Calu3 (cell line): ENCODE measurements at regions not wholly inside any gene's neighbourhood (a gene's known extent, or its start where the extent isn't known, plus 50 kb on each side); places are given as distances from the start of the nearest gene placed in this dataset.

Source experiments
- BruUV-seq: library from RNA; stranded (reverse); fragments of 400-500 nt; replicated peaks from 2 replicates; lab custom pipeline; 2021; lab: Mats Ljungman, UMichigan
- CTCF ChIA-PET: fragments of 300-600 bp; sonication (Branson Sonifier 250); formaldehyde crosslinking; loops from one replicate; lab custom pipeline; 2022; ENCODE audit warnings: antibody characterized with exemption; lab: Charles Lee
- DNase-seq: peaks from one replicate; pipeline ENCODE4 v3.0.0; 2022
- H3K27ac Mint-ChIP-seq: one replicate; pipeline ENCODE4 v1.8.0; 2022; ENCODE audit warnings: mixed read lengths; ENCODE audit not compliant: unreplicated experiment
- H3K27me3 Mint-ChIP-seq: one replicate; pipeline ENCODE4 v1.8.0; 2022; ENCODE audit warnings: mixed read lengths; ENCODE audit not compliant: unreplicated experiment
- H3K36me3 Mint-ChIP-seq: one replicate; pipeline ENCODE4 v1.8.0; 2022; ENCODE audit warnings: mild to moderate bottlenecking, moderate library complexity, mixed read lengths; ENCODE audit not compliant: insufficient read depth, unreplicated experiment
- H3K4me1 Mint-ChIP-seq: one replicate; pipeline ENCODE4 v1.8.0; 2022; ENCODE audit warnings: mild to moderate bottlenecking, low read depth, mixed read lengths; ENCODE audit not compliant: unreplicated experiment
- H3K4me3 Mint-ChIP-seq: one replicate; pipeline ENCODE4 v1.8.0; 2022; ENCODE audit warnings: mild to moderate bottlenecking, low read depth, moderate library complexity, mixed read lengths; ENCODE audit not compliant: unreplicated experiment
- H3K9me3 Mint-ChIP-seq: one replicate; pipeline ENCODE4 v1.8.0; 2022; ENCODE audit warnings: low read depth, mixed read lengths; ENCODE audit not compliant: unreplicated experiment
- intact Hi-C: fragments of 100-400 bp; cut with micrococcal nuclease; formaldehyde crosslinking; loops from one replicate; pipeline ENCODE4 v1.10.0; 2022; ENCODE audit not compliant: unreplicated experiment
- TF ChIP-seq, protein P1 (sequence below): fragments of 200-600 bp; IDR thresholded peaks from one replicate; pipeline ENCODE4 v1.8.0; 2022; ENCODE audit warnings: antibody characterized with exemption; ENCODE audit not compliant: unreplicated experiment

DNA sequence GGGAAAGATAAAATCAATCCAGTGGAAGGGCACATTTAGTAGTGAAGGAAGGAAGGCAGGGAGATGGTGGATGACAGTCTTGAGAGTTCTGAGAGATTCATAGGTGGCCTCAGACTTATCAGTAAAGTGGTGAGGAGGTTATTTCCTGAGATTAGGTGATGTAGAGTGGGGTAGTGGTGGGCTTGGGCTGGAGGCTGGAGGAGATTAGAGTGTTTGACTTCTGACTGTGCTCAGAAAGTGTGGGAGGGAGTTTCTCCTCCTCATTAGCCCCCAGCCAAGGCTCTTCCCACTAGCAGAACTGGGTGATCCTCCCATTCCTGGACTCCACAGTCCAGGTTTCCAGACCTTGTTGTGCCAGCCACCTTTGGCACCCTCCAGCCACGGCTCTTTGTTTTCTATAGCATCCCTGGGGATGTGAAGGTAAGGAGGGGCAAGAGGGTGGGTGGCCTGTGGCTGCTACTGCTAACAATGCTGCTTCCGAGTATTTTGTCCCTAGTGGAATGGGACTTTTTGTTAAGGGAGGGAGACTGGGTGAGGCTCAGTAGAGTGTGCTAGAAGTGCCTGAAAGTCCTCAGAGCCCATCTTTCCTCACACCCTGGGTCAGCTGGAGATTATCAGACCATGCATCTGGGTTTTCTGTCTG, 94.4 kb downstream of the ADRB2 start:
- Mint-ChIP-seq H3K36me3 (no peaks in the 10 kb centered on the region), H3K27ac (no peak overlapping the region), H3K4me1 (peaks cover 27% of the 10 kb centered on the region), H3K9me3 (no peaks in the 10 kb centered on the region), H3K27me3 (no peaks in the 10 kb centered on the region), H3K4me3 (no peak overlapping the region)
- intact Hi-C loops = no loop called here
- no TSS peak for BruUV-seq
- CTCF ChIA-PET = no interaction called here
- TF ChIP-seq, protein P1, sequence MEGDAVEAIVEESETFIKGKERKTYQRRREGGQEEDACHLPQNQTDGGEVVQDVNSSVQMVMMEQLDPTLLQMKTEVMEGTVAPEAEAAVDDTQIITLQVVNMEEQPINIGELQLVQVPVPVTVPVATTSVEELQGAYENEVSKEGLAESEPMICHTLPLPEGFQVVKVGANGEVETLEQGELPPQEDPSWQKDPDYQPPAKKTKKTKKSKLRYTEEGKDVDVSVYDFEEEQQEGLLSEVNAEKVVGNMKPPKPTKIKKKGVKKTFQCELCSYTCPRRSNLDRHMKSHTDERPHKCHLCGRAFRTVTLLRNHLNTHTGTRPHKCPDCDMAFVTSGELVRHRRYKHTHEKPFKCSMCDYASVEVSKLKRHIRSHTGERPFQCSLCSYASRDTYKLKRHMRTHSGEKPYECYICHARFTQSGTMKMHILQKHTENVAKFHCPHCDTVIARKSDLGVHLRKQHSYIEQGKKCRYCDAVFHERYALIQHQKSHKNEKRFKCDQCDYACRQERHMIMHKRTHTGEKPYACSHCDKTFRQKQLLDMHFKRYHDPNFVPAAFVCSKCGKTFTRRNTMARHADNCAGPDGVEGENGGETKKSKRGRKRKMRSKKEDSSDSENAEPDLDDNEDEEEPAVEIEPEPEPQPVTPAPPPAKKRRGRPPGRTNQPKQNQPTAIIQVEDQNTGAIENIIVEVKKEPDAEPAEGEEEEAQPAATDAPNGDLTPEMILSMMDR = no peak
- DNase-seq = no peak

DNA sequence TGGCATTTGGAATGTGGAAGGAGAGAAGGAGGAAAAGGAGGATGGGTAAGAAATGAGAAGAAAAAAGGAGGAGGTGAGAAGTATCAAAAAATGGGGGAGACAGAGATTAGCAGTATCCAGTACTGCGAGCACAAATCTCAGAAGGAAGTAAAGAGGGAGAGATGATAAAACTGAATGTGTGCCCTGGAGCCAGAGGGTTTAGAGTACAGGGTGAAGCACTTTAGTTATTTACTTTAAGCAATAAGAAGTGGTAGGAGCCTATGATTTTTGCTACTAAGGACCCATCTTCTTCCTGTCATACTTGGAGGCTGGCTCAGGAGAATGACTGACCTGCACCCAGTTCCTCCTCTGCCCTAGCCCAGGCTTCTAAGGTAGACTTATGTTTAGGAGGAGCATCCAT, 94.9 kb downstream of the ADRB2 start:
- Mint-ChIP-seq H3K4me3 (no peak overlapping the region), H3K9me3 (no peaks in the 10 kb centered on the region), H3K27me3 (no peaks in the 10 kb centered on the region), H3K4me1 (peaks cover 21% of the 10 kb centered on the region), H3K36me3 (no peaks in the 10 kb centered on the region), H3K27ac (no peak overlapping the region)
- TF ChIP-seq, protein P1 = no peak
- DNase-seq = no peak
- intact Hi-C loops = no loop called here
- no TSS peak for BruUV-seq
- CTCF ChIA-PET = no interaction called here

DNA sequence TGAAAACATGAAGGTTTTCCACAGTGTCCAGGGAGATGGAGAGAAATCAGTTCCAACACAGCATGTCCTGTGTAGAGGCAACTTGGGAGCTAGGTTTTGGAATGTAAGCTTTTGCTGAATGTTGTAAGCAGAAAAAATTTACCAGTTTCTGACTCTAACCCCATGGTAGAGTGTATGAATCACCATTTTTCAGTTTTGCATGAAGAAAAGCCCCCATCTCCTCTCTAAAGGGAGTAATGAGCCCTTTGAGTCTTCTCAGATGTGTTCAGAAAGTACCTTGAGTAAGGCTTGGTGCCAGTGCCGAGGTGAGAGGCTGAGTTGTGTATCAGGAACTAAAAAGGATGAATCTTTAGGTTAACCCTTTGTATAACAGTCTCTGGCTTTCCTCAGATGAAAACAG, 96.2 kb downstream of the ADRB2 start:
- no peak overlapping the region for H3K27ac Mint-ChIP-seq
- H3K9me3 Mint-ChIP-seq = no peaks in the 10 kb centered on the region
- H3K4me3 Mint-ChIP-seq = no peak overlapping the region
- intact Hi-C loops = no loop called here
- peaks cover 8% of the 10 kb centered on the region for H3K4me1 Mint-ChIP-seq
- TF ChIP-seq, protein P1 = no peak
- BruUV-seq = no TSS peak
- CTCF ChIA-PET = interaction anchor here (1.7 kb wide), 1 partner anchor 9 kb away, joined by 4 read pairs; no protein-coding TSS in a partner anchor
- H3K27me3 Mint-ChIP-seq = no peaks in the 10 kb centered on the region
- H3K36me3 Mint-ChIP-seq = no peaks in the 10 kb centered on the region
- DNase-seq = no peak

DNA sequence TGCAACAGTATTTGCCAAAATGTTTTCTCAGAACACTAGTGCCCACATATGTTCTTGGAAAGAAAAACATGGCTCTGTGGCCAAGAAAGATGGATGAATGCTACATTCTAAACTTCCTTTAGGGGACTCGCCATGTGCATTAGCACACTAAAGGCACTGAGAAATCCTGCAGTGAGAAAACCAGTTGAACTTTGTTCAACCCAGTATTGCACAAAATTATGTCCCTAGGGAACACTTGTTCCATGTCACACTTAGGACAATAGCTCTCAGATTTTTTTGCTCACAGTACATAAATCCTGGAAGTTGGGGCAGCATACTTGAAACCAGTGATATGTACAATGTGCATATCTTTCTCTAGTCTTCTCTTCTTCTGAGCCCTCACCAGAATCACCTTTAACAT, 96.6 kb downstream of the ADRB2 start:
- Mint-ChIP-seq H3K27me3 (no peaks in the 10 kb centered on the region), H3K9me3 (no peaks in the 10 kb centered on the region), H3K4me1 (peaks cover 7% of the 10 kb centered on the region), H3K36me3 (no peaks in the 10 kb centered on the region), H3K27ac (no peak overlapping the region), H3K4me3 (no peak overlapping the region)
- TF ChIP-seq, protein P1 = no peak
- no peak for DNase-seq
- no TSS peak for BruUV-seq
- intact Hi-C loops = no loop called here
- CTCF ChIA-PET = interaction anchor here (1.7 kb wide), 1 partner anchor 10 kb away, joined by 4 read pairs; no protein-coding TSS in a partner anchor
